Stimulated activated CD8-positive, alpha-beta memory T cell treated with anti-CD3 and anti-CD28 coated beads, Interleukin-7, amount 100 ng/mL, for 48 hours (primary cell): ENCODE measurements at regions not wholly inside any gene's neighbourhood (a gene's known extent, or its start where the extent isn't known, plus 50 kb on each side); places are given as distances from the start of the nearest gene placed in this dataset.

Source experiments
- DNase-seq, 2 donors: peaks; one replicate each; pipeline ENCODE4 v3.0.0-alpha.2; 2020; ENCODE audit warnings: low read depth in 1 of 2; ENCODE audit errors: extremely low read depth in 1 of 2

- DNase-seq: no peak
Measured at GRCh38 chr3:105923140-105923539, 54.3 kb upstream of the CBLB start.

GRCh38 chr3:105927741-105928140 lies 58.9 kb upstream of the CBLB start:
- DNase-seq: no peak

GRCh38 chr3:105930733-105931132 lies 61.9 kb upstream of the CBLB start:
- no peak for DNase-seq

- DNase-seq: no peak
Measured at GRCh38 chr3:105931500-105931899, 62.7 kb upstream of the CBLB start.

- DNase-seq: no peak
Measured at GRCh38 chr3:105933871-105934270, 65.1 kb upstream of the CBLB start.

- DNase-seq: no peak
Measured at GRCh38 chr3:105938101-105938500, 69.3 kb upstream of the CBLB start.

- DNase-seq: no peak
Measured at GRCh38 chr3:105938806-105939205, 70.0 kb upstream of the CBLB start.

- no peak for DNase-seq
Measured at GRCh38 chr3:105944276-105944675, 75.5 kb upstream of the CBLB start.

GRCh38 chr3:105944721-105945120 lies 75.9 kb upstream of the CBLB start:
- DNase-seq: no peak

- no peak for DNase-seq
Measured at GRCh38 chr3:105948101-105948500, 79.3 kb upstream of the CBLB start.

GRCh38 chr3:105950881-105951600 lies 82.2 kb upstream of the CBLB start:
- DNase-seq: no peak

GRCh38 chr3:105953831-105954230 lies 85.0 kb upstream of the CBLB start:
- no peak for DNase-seq

GRCh38 chr3:105956306-105956705 lies 87.5 kb upstream of the CBLB start:
- no peak for DNase-seq

- no peak for DNase-seq
Measured at GRCh38 chr3:105957722-105958121, 88.9 kb upstream of the CBLB start.

- no peak for DNase-seq
Measured at GRCh38 chr3:105958237-105959000, 89.6 kb upstream of the CBLB start.

GRCh38 chr3:105959851-105960250 lies 91.0 kb upstream of the CBLB start:
- DNase-seq: no peak

GRCh38 chr3:105960381-105960780 lies 91.6 kb upstream of the CBLB start:
- DNase-seq: no peak

GRCh38 chr3:105963161-105963560 lies 94.3 kb upstream of the CBLB start:
- DNase-seq: no peak

- no peak for DNase-seq
Measured at GRCh38 chr3:105965384-105965783, 96.6 kb upstream of the CBLB start.

GRCh38 chr3:105967117-105967516 lies 98.3 kb upstream of the CBLB start:
- DNase-seq: no peak

GRCh38 chr3:105970283-105970682 lies 101.5 kb upstream of the CBLB start:
- no peak for DNase-seq

GRCh38 chr3:105972069-105972468 lies 103.3 kb upstream of the CBLB start:
- no peak for DNase-seq
